GM18867 (cell line): ENCODE measurements at regions not wholly inside any gene's neighbourhood (a gene's known extent, or its start where the extent isn't known, plus 50 kb on each side); places are given as distances from the start of the nearest gene placed in this dataset.

Experiments
- ATAC-seq: cut with Tn5 transposase; IDR thresholded peaks from one replicate; pipeline ENCODE4 v1.9.1; 2021; ENCODE audit warnings: mild to moderate bottlenecking, moderate library complexity; ENCODE audit not compliant: unreplicated experiment

- no peak for ATAC-seq
These were observed 252.1 kb upstream of the GRM7 start for GRCh38 chr3:6608843-6609242.

- ATAC-seq: no peak
These were observed 248.8 kb upstream of the GRM7 start for GRCh38 chr3:6612034-6612616.

- ATAC-seq: no peak
These were observed 238.7 kb upstream of the GRM7 start for GRCh38 chr3:6622260-6622659.

GRCh38 chr3:6622712-6623111 is 238.2 kb upstream of the GRM7 start:
- no peak for ATAC-seq

GRCh38 chr3:6631376-6631775 is 229.5 kb upstream of the GRM7 start:
- ATAC-seq: no peak

- peak; percentile 41 for ATAC-seq
These were observed 220.0 kb upstream of the GRM7 start for GRCh38 chr3:6640907-6641306.

GRCh38 chr3:6644070-6644929 is 216.6 kb upstream of the GRM7 start:
- peak; percentile 60 for ATAC-seq

DNA sequence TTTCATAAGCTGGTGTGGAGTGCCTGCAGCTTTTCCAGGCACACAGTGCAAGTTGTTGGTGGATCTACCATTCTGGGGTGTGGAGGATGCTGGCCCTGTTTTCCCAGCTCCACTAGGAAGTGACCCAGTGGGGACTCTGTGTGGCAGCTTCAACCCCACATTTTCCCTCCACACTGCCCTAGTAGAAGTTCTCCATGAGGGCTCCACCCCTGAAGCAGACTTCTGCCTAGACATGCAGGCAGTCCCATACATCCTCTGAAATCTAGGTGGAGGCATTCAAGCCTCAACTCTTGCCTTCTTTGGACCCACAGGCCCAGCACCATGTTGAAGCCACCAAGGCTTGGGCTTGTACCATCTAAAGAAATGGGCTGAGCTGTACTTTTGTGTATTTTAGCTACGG is 206.2 kb upstream of the GRM7 start:
- ATAC-seq: no peak

DNA sequence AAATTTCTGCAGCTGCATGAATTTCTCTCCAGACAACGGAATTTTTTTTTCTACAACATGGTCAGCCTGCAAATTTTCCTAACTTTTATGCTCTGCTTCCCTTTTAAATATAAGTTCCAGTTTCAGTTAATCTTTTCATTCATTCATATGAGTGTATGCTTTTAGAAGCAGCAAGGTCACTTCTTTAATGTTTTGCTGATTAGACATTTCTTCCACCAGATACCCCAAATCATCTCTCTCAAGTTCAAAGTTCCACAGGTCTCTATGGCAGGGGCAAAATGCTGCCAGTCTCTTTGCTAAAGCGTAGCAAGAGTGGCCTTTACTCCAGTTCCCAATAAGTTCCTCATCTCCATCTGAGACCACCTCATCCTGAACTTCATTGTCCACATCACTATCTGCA is 205.6 kb upstream of the GRM7 start:
- no peak for ATAC-seq

- peak; percentile 54 for ATAC-seq
These were observed 203.3 kb upstream of the GRM7 start for GRCh38 chr3:6657591-6657990.

GRCh38 chr3:6667354-6667753 is 193.6 kb upstream of the GRM7 start:
- no peak for ATAC-seq

DNA sequence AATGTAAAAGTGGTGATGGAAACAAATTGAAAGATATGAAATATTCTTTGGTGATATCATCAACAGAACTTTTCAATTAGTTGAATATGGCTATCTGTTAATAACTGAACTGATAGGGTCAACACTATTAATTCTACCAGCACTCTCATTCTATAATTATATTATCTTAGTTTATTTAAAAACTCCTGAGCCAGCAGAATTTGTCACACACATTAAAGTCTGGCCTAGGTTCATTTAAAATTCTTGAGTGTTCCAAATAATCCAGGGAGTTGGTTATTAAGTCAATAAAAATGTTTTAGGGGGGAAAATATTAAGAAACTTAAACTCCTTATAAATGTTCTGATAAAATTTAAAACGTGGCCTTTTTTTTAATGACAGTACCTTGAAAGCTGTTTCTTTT is 189.6 kb upstream of the GRM7 start:
- no peak for ATAC-seq

GRCh38 chr3:6679510-6679909 is 181.4 kb upstream of the GRM7 start:
- peak; percentile 56 for ATAC-seq

- peak; percentile 94 for ATAC-seq
These were observed 180.7 kb upstream of the GRM7 start for GRCh38 chr3:6680119-6680806.

DNA sequence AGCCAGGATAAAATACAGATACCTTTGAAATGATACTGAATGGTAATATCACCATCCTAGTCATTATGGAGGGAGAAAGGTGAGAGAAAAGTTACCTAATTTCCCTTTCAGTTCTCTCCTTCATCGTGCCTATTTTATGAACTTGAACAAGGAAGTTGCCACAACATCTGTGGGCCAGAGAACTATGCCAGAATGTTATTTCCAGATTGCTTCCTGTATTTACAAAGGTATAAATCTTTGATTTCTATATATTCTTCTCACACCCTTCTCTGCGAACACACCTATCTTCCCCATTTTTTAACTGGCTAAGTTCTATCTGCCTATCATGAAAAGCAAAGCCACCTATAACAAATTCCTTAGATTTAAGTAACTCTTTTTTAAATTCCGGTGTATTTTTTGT is 163.6 kb upstream of the GRM7 start:
- ATAC-seq: no peak

- ATAC-seq: peak; percentile 92
These were observed 163.2 kb upstream of the GRM7 start for GRCh38 chr3:6697722-6698121.

DNA sequence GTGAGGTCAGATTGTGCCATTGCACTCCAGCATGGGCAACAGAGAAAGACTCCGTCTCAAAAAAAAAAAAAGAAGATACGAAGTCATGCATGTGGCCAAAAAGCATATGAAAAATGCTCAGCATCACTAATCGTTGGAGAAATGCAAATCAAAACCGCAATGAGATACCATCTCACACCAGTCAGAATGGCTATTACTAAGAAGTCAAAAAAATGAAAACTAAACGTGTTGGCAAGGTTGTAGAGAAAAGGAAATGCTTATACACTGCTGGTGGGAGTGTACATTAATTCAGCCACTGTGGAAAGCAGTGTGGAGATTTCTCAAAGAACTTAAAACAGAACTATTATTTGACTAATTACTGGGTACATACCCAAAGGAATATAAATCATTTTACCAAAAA is 156.1 kb upstream of the GRM7 start:
- ATAC-seq: peak; percentile 78

DNA sequence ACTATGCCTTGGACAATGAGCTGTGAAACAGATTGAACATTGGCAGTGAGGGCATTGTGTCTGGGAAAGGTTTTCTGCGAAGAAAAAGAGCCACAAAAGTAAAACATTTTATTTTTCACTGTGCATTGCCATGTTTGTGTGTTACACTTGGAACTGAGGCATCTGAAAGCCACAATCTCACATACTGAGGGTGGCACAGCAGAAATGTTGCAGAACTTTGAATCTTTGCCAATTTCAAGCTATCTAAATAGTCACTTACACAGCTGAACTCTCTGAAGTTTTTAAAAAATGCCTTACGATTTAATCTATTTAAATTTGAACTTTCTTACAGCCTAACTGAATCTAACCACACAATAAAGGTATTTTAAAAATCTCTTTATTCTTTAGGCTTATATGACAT is 154.1 kb upstream of the GRM7 start:
- no peak for ATAC-seq

DNA sequence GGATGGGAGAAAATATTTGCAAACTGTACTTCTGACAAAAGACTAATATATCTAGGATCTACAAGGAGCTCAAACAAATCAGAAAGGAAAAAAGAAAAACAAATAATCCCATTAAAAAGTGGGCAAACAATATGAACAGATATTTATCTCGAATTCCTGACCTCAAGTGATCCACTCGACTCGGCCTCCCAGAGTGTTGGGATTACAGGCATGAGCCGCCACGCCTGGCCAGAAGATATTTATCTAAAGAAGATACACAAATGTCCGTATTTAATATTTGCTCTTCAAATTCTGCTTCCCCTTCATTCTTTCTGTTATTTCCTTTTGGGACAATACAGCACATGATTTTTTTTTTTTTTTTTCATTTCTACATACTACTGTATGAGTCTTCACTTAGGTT is 151.7 kb upstream of the GRM7 start:
- ATAC-seq: no peak

- ATAC-seq: no peak
These were observed 146.0 kb upstream of the GRM7 start for GRCh38 chr3:6714962-6715361.

- no peak for ATAC-seq
These were observed 144.5 kb upstream of the GRM7 start for GRCh38 chr3:6716420-6716819.
